NCI-H146 treated with DMSO at 0.1 percent for 48 hours (cell line): ENCODE measurements at regions not wholly inside any gene's neighbourhood (a gene's known extent, or its start where the extent isn't known, plus 50 kb on each side); places are given as distances from the start of the nearest gene placed in this dataset.
A peak's percentile ranks its signal among the peaks of the same experiment; 100 is the strongest.

Experiments used
- DNase-seq: peaks from one replicate; lab custom pipeline; 2025; ENCODE audit not compliant: unreplicated experiment; lab: John Stamatoyannopoulos, UW

DNA sequence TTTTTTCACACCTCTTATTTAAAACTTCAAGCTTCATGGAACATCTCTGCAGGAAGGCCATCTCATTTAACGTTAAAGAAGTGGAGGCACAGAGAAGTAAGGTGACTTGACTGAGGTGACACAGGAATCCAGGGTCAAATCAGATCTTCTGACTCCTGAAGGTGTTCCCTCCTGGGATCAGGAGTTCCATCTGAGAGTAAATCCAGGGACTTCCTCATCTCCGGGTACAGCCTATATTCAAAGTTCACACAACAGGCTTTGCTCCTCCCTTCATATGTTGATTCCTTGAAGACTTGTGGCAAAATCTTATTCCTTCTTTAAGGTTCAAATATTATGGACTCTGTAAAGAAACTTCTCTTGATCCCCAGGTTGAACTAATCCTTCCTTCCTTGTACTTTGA is 313.1 kb upstream of the CLINT1 start:
- no peak for DNase-seq

GRCh38 chr5:158170534-158170933 is 311.6 kb upstream of the CLINT1 start:
- no peak for DNase-seq

DNA sequence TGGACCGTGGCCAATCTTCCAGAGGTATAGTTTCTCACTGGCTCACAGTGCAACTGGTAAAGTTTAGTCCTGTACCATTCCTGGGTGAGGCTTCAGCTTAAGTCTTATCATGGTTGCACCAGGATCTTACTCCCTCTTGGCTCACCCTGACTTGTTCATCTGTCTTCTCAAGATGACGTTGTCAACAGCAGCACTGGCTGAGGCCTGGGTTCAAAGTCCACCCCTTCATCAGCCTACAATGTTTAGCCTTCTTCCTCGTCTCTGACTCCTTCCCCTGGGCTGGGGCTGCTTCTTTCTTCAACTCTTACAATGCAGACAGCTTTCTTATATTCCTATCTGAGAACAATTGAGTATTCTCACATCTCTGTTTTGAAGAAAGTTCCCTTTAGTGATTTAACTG is 311.1 kb upstream of the CLINT1 start:
- no peak for DNase-seq

- no peak for DNase-seq
Measured at GRCh38 chr5:158166424-158166823, 307.5 kb upstream of the CLINT1 start.

DNA sequence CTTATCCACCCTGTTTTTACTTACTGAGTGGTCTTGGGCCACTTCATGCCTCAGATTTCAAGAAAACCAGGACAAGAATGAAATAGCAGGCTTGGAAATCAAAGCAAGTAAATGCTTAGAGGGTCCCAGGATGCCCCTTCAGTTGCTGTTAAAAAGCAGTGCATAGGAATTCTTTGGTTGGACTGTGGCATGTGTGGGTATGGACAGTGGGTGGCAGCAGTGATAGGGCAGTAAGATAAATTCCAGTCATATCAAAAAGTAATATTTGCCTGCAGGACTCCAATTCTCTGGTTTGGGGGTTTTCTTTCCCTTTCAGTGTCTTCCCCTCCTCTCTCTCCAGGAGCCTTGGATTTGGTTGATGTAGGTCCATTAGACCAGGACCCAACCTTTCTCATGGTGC is 306.7 kb upstream of the CLINT1 start:
- no peak for DNase-seq

GRCh38 chr5:158164296-158165047 is 305.5 kb upstream of the CLINT1 start:
- DNase-seq = no peak

DNA sequence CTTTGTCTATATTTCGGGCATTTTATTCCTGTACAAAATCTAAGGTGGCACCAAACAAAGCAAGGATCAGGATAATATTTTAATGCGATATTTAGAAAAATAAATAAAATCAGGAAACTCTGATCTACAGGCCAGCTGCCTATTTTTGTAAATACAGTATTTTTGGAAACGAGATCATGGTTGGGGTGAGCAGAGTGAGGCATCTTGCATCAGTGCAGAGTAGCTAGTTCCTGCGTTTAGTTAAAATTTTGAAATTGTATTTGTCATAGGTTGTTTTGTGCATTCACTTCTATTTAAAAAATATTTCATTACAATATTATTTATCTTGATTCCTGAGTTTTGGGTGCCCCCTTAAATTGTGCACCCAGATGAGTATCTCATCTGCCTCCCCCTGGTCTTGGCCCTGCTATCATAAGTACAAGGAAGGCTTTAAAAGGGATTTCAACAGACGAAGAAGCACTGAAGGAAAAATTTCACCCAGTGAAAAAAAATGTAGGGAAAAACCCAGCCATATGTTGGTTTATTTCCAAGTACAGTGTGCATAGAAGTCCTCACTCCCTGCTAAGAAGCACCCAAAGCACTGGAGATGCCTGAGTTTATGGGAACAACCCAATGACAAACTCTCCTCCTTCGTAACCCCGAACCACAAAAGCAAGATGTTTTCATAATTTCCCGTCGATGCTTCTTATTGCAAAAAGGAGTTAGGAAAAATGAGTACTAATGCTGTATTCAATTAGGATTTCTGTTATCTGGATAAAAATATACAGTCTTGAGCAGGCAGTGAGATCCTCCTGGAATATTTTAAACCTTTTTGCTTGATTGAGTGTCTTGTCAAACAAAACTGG is 304.7 kb upstream of the CLINT1 start:
- DNase-seq = no peak

- peak; percentile 18 for DNase-seq
Measured at GRCh38 chr5:158162479-158163034, 303.6 kb upstream of the CLINT1 start.

GRCh38 chr5:158162026-158162425 is 303.1 kb upstream of the CLINT1 start:
- DNase-seq = no peak

DNA sequence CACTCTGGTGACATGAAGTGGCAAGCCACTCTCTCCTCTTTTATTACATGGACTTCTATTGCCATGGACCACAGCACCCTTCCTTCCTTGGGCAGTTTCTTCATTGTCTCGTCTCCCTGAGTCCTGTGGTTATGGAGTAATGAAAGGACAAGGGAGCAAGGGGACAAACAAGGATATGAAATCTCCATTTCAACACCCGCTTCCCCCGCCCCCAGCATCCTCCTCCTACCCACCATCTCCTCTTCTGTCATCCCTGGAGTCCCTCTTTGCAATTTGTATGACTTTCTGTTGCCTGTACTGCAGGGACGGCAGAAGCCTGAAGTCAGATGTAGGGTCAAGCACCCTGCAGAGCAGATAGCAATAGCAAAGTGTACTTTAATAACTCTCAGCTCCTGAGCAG is 300.7 kb upstream of the CLINT1 start:
- no peak for DNase-seq

DNA sequence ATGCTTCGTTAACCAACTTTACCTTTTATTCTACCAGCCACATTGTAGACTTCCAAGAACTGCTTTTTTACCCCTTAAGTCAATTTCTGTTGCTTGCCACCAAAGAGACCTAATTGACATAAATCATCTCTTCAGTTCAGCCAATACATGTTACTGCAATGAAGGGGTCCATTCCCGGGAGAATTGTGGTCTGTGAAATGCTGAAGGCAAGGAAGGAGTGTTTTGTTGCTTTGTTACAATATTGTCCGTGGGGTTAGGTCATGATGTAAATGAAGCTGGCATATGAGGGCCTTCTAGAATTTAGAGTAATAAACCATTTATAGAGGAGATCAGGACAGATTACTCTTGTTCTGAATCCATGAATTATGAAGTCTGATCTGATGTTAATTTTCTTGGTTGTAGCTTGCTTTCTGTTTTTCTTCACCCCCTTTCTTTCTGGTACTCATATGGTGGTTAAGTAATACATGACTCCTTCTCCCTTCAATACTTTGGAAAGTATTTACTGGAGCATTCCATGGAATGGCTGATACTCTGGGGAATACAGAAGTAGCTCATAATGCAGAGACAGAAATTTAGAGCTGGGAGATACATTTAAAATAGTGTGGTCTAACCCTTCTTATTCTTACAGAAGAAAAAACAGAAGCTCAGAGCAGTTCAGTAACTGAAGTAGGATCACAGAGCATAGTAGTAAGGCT is 297.0 kb upstream of the CLINT1 start:
- no peak for DNase-seq

DNA sequence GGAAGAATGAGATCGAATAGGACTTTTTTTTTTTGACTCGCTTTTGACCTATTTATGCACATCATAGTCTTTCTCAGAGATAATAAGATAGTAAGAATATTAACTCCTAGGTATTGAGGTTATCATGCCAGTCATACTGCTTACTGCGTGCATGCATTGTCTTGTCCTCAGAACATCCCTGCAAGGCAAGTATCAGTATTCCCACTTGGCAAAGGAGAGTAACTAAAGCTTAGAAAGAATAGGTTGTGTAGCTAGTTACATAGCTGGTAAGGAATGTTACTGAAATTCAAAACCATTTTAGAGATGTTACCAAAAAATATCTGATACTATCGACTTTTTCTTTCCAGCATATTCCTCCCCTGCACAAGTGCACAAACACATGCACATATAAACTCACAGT is 296.1 kb upstream of the CLINT1 start:
- DNase-seq = no peak

DNA sequence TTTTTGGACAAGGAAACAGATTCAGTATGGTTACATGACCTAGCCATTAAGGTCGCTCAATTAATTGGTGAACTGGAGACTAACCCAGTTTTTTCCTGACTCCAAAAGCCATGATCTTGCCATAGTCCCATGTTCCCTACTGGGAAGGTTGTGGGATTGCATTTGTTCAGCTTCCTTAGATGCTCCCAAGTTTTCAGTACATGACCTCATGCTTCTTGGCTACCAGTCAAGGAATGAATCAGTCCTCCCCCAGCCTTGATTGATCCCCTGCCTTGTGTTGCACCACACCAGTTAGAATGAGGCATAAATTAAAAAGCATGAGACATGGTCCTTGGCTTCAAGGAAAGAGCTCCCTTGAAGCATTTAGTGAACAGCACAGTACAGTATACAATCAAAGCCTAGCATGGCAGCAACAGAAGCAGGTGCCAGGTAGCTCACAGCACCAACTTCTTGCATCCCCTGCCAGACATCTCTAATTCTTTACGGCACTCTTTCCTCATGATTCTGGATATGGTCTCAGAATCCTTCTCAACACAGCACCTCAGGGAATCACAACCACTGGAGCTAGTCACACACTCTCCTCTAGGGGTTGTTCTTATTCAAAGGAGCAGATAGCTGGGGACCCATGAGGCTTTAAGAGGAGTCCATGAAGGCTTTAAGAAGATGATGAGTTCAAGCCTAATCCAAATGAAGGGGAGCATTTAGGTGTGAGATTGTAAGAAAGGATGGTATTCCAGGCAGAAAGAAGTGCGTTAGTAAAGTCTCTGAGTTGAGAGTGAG is 295.5 kb upstream of the CLINT1 start:
- no peak for DNase-seq

GRCh38 chr5:158153508-158153907 is 294.6 kb upstream of the CLINT1 start:
- DNase-seq = no peak

- DNase-seq = no peak
Measured at GRCh38 chr5:158152136-158152535, 293.2 kb upstream of the CLINT1 start.

DNA sequence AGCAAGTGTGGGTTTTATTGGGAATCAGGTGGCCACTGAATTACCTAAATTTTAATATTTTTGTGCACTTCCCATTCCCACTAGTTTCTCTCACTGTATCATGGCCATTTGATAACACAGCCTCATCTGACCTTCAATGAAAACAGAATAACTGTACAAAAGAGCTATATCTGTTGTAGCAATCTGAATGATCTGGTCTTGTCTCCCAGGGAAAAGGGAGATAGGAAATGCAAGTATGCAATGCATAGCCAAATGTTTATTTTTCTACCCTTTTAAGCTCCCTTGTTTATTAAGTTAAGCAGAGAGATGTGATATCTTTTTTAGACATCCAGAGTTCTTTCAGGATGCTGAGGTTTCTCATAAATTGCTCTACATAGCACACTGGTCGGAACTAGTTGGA is 288.3 kb upstream of the CLINT1 start:
- no peak for DNase-seq

- DNase-seq = no peak
Measured at GRCh38 chr5:158145827-158146226, 286.9 kb upstream of the CLINT1 start.

- no peak for DNase-seq
Measured at GRCh38 chr5:158143081-158143480, 284.1 kb upstream of the CLINT1 start.

DNA sequence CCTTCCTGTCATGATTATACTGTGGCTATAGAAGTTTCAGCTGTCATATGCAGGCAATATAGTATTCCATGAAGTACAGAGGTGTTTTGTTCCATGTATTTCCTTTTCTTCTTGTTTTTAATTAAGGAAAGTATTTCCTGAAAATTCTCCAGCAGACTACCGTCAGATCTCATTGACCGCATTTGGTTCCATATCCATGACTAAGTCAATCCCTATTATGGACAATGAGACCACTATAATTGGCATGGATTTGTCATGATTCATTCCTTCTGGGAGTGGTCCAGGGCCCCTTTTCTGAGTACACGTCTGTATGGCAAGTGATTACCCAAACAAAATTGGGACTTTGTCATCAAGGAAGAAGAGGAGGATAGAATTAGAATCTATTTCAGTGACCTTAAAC is 283.2 kb upstream of the CLINT1 start:
- no peak for DNase-seq

- no peak for DNase-seq
Measured at GRCh38 chr5:158140120-158140731, 281.3 kb upstream of the CLINT1 start.
